ENCODE measurements at regions not wholly inside any gene's neighbourhood (a gene's known extent, or its start where the extent isn't known, plus 50 kb on each side); places are given as distances from the start of the nearest gene placed in this dataset.

- DNase-seq = no peak
Measured at GRCh38 chr11:115736146-115736545, 231.9 kb upstream of the CADM1 start.

GRCh38 chr11:115724666-115725065, 220.5 kb upstream of the CADM1 start:
- DNase-seq = no peak

GRCh38 chr11:115722711-115723110, 218.5 kb upstream of the CADM1 start:
- no peak for DNase-seq

- DNase-seq = no peak
Measured at GRCh38 chr11:115721296-115721995, 217.2 kb upstream of the CADM1 start.

- no peak for DNase-seq
Measured at GRCh38 chr11:115720602-115721245, 216.5 kb upstream of the CADM1 start.

GRCh38 chr11:115718945-115719344, 214.7 kb upstream of the CADM1 start:
- no peak for DNase-seq

GRCh38 chr11:115718106-115718505, 213.9 kb upstream of the CADM1 start:
- DNase-seq = no peak

- no peak for DNase-seq
Measured at GRCh38 chr11:115716601-115717529, 212.7 kb upstream of the CADM1 start.

- no peak for DNase-seq
Measured at GRCh38 chr11:115716080-115716479, 211.9 kb upstream of the CADM1 start.

GRCh38 chr11:115715251-115715770, 211.1 kb upstream of the CADM1 start:
- DNase-seq = no peak

- DNase-seq = no peak
Measured at GRCh38 chr11:115712296-115712695, 208.1 kb upstream of the CADM1 start.

GRCh38 chr11:115710980-115711379, 206.8 kb upstream of the CADM1 start:
- no peak for DNase-seq

GRCh38 chr11:115710426-115710825, 206.2 kb upstream of the CADM1 start:
- DNase-seq = no peak

- DNase-seq = peak; percentile 65 to 77
Measured at GRCh38 chr11:115709297-115709696, 205.1 kb upstream of the CADM1 start.

GRCh38 chr11:115707180-115707905, 203.1 kb upstream of the CADM1 start:
- DNase-seq = peak in 1 of 2 experiments; percentile 3

GRCh38 chr11:115706626-115707135, 202.5 kb upstream of the CADM1 start:
- no peak for DNase-seq

- no peak for DNase-seq
Measured at GRCh38 chr11:115705200-115705599, 201.0 kb upstream of the CADM1 start.

GRCh38 chr11:115700981-115701875, 197.0 kb upstream of the CADM1 start:
- DNase-seq = no peak

GRCh38 chr11:115700496-115700895, 196.3 kb upstream of the CADM1 start:
- no peak for DNase-seq

GRCh38 chr11:115699733-115700132, 195.5 kb upstream of the CADM1 start:
- DNase-seq = no peak

- no peak for DNase-seq
Measured at GRCh38 chr11:115699326-115699725, 195.1 kb upstream of the CADM1 start.
